COR-L47 (cell line): ENCODE measurements at regions not wholly inside any gene's neighbourhood (a gene's known extent, or its start where the extent isn't known, plus 50 kb on each side); places are given as distances from the start of the nearest gene placed in this dataset.
"Not testable (repeated sequence)": the region's sequence is repeated elsewhere in the genome, so short reads cannot be mapped to it uniquely, and the experiment has no call there.

Source experiments
- DNase-seq: peaks from one replicate; lab custom pipeline; 2025; lab: John Stamatoyannopoulos, UW

- no peak for DNase-seq
Observed at GRCh38 chr6:85078058-85078457, 313.7 kb upstream of the TBX18 start.

- no peak for DNase-seq
Observed at GRCh38 chr6:85077098-85077497, 312.7 kb upstream of the TBX18 start.

- not testable (repeated sequence) for DNase-seq
Observed at GRCh38 chr6:85071845-85072244, 307.4 kb upstream of the TBX18 start.

- no peak for DNase-seq
Observed at GRCh38 chr6:85069577-85069976, 305.2 kb upstream of the TBX18 start.

GRCh38 chr6:85068221-85068620, 303.8 kb upstream of the TBX18 start:
- DNase-seq = no peak

- DNase-seq = no peak
Observed at GRCh38 chr6:85066266-85066665, 301.9 kb upstream of the TBX18 start.

GRCh38 chr6:85065831-85066230, 301.4 kb upstream of the TBX18 start:
- no peak for DNase-seq

- DNase-seq = no peak
Observed at GRCh38 chr6:85063611-85064010, 299.2 kb upstream of the TBX18 start.

- no peak for DNase-seq
Observed at GRCh38 chr6:85062884-85063283, 298.5 kb upstream of the TBX18 start.

GRCh38 chr6:85058806-85059205, 294.4 kb upstream of the TBX18 start:
- DNase-seq = no peak

GRCh38 chr6:85050149-85050548, 285.8 kb upstream of the TBX18 start:
- no peak for DNase-seq

GRCh38 chr6:85049282-85049681, 284.9 kb upstream of the TBX18 start:
- DNase-seq = no peak

- DNase-seq = no peak
Observed at GRCh38 chr6:85047818-85048217, 283.4 kb upstream of the TBX18 start.

GRCh38 chr6:85045767-85046166, 281.4 kb upstream of the TBX18 start:
- not testable (repeated sequence) for DNase-seq

GRCh38 chr6:85044361-85044760, 280.0 kb upstream of the TBX18 start:
- DNase-seq = no peak

- DNase-seq = no peak
Observed at GRCh38 chr6:85041376-85041775, 277.0 kb upstream of the TBX18 start.

- DNase-seq = no peak
Observed at GRCh38 chr6:85037221-85037620, 272.8 kb upstream of the TBX18 start.

- DNase-seq = no peak
Observed at GRCh38 chr6:85035766-85036165, 271.4 kb upstream of the TBX18 start.

GRCh38 chr6:85033547-85033946, 269.1 kb upstream of the TBX18 start:
- DNase-seq = no peak

- DNase-seq = no peak
Observed at GRCh38 chr6:85026021-85026420, 261.6 kb upstream of the TBX18 start.

GRCh38 chr6:85023721-85024120, 259.3 kb upstream of the TBX18 start:
- DNase-seq = no peak

- DNase-seq = no peak
Observed at GRCh38 chr6:85017352-85017751, 253.0 kb upstream of the TBX18 start.

GRCh38 chr6:85016726-85017125, 252.3 kb upstream of the TBX18 start:
- no peak for DNase-seq

- DNase-seq = no peak
Observed at GRCh38 chr6:85015396-85015990, 251.1 kb upstream of the TBX18 start.

- no peak for DNase-seq
Observed at GRCh38 chr6:85010865-85011264, 246.5 kb upstream of the TBX18 start.
